NCI-H1436 treated with DMSO at 0.1 percent for 48 hours (cell line): ENCODE measurements at regions not wholly inside any gene's neighbourhood (a gene's known extent, or its start where the extent isn't known, plus 50 kb on each side); places are given as distances from the start of the nearest gene placed in this dataset.
"Not testable (repeated sequence)": the region's sequence is repeated elsewhere in the genome, so short reads cannot be mapped to it uniquely, and the experiment has no call there.

Source experiments
- DNase-seq: peaks from one replicate; lab custom pipeline; 2025; lab: John Stamatoyannopoulos, UW

- no peak for DNase-seq
These were observed 404.5 kb upstream of the ADAMTS5 start for GRCh38 chr21:27371115-27371974.

DNA sequence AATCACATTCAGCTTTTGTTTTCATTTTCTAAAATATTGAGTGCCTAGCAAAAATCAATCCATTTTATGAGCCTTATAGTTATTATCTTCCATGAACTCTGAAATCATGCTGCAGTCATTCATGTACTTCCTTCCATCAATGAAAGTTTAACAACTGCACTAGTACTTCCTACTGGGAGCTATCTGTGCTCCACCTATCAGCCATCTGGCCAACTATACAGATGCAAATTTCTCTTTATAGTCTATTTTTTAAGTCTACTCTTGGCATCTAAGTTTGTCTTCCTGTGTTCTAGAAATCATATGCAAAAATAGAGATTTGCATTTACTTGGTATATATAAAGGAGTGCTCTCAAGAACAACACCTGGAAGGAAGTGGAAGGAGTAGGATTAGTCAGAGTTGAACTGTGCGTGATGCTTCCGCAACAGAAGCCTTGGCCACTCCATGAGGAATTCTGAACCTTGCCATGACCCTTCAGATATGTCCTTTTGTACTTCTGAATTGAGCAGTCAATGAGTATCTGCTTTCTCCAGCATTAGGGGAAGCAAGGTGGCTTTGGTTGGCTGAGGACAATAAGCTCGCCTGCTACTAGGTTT lies 403.2 kb upstream of the ADAMTS5 start:
- DNase-seq, result no peak

DNA sequence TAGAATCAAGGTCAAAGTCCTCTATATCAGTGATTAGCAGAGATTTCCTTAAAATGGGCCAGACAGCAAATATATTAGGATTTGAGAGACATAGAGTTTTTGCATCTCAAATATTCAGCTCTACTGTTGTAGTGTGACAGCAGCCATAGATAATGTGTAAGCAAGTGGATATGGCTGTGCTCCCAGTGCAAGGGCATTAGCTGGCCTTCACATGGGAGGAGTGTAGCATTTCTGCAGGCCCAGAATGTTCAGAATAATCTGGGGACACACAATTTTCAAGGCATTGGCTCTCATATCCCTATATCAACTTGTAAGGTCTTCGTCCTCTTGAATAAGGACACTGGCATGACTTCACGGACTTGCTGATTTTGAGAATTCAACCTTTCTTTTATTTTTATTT lies 402.3 kb upstream of the ADAMTS5 start:
- DNase-seq, result no peak

GRCh38 chr21:27366646-27367235 lies 399.9 kb upstream of the ADAMTS5 start:
- no peak for DNase-seq

DNA sequence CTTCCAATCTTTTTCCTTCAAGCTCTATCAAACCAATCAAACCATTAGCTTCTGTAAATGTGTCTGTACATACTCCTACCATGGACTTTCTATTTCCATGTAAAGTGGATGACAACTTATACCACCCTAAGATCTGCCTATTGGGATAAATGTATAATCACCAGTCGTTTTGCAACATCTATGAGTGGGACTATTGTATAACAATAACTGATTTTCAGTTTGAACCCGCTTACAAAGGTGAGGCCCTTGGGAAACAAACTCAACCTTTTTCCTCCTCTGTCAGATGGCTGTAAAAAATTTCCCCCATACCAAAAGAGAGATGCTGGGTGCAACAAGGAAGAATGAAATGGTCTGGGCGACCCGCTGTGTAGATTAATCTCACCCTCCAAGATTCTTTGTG lies 399.1 kb upstream of the ADAMTS5 start:
- no peak for DNase-seq

GRCh38 chr21:27365394-27365793 lies 398.5 kb upstream of the ADAMTS5 start:
- DNase-seq, result no peak

GRCh38 chr21:27363719-27364477 lies 397.0 kb upstream of the ADAMTS5 start:
- DNase-seq, result no peak

DNA sequence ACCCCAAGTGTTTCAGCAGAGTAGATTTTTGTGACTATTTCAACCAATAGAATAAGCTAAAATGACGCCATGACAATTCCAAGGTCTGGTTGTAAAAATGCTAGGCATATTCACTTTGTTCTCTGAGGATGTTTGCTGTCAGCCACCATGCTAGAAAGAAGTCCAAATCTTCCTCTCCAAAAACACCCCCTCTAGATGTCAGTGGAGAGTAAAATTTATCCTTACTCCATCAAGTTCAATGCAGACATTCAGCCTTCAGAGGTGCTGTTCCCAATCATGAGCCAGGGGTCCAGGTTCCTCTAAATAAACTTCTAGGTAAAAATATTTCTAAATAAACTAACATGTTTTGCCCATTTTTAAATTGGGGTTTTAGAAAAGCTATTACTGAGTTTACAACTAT lies 395.4 kb upstream of the ADAMTS5 start:
- no peak for DNase-seq

GRCh38 chr21:27359141-27359540 lies 392.3 kb upstream of the ADAMTS5 start:
- DNase-seq, result no peak

GRCh38 chr21:27352885-27353284 lies 386.0 kb upstream of the ADAMTS5 start:
- DNase-seq, result no peak

DNA sequence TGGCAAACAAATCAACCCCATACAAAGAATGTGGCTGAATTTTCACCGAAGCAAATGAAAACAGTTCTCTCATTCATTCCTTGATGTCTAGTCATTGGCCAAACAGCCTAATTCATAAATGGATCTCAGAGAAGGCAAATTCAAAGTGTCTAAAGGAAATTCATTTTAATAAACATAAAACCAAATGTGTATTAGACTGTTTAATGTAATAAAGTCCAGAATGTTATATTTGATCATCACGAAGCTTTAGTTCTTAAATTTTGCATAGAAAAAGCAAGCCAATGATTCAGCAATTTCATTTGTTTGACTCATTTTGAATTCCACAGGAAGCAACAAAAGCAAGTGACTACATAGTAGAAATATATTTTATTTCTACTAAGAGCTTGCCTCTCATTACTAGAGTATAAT lies 379.2 kb upstream of the ADAMTS5 start:
- no peak for DNase-seq

DNA sequence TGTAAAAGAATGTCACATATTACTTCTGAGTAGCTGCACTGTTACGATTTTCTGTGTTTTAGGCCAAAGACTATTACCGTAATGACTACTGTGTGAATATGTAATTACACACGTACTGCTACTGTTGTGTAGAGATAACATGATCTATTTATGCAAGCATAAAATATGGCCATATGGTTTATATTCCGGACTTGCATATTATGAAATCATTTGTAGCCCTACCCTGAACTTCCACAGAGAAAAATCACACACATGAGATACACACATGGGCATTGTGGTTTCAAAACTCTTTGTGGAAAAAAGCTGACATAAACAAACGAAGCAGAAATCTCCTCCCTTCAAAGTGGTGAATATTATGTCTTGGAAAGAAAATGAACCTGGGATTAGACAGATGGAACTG lies 373.0 kb upstream of the ADAMTS5 start:
- no peak for DNase-seq

DNA sequence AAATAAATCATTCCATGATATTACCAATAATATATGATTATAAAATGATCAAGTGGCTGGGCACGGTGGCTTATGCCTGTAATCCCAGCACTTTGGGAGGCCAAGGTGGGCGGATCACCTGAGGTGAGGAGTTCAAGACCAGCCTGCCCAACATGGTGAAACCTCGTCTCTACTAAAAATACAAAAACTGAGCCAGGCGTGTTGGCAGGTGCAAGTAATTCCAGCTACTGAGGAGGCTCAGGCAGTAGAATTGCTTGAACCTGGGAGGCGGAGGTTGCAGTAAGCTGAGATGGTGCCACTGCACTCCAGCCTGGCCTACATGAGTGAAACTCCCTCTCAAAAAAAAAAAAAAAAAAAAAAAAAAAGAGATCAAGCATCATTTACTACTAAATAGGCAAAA lies 371.1 kb upstream of the ADAMTS5 start:
- not testable (repeated sequence) for DNase-seq

GRCh38 chr21:27333096-27333495 lies 366.2 kb upstream of the ADAMTS5 start:
- DNase-seq, result no peak

GRCh38 chr21:27329255-27329851 lies 362.5 kb upstream of the ADAMTS5 start:
- no peak for DNase-seq

- DNase-seq, result no peak
These were observed 359.4 kb upstream of the ADAMTS5 start for GRCh38 chr21:27326301-27326700.

DNA sequence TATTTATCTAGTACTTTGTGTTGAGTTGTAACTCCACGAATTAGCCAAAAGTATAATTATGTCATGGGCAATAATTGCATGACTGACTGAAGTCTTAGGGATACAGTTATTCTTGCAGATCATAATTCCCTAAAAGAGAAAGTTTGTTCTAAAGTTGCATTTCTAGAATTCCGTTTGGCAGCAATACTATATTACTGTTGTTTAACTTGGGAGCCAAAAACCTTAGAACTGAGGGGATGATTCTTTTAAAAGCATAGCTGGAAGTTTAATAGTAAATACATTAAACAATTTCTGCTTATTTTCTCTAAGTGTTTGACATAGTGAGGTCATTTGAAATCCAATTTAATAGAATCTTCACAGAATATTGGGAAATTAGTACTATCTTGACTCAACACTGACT lies 356.4 kb upstream of the ADAMTS5 start:
- DNase-seq, result no peak

DNA sequence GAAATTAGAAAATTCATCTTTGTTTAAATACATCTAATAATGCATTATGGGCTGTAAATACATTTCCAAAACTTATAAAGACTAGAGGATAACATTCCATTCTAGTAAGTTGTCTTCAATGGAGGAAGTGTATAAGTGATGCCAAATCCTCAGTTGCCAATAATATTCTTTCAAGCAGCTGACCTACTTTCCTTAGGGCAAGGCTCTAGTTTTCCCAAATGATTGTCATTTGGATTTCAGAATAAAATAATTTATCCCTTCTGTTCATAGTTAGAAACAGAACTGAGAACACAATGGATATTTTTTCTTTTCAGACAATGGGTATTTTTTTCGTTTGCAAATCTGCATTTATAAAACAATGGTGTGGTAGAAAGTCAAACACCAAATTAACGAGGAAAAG lies 354.9 kb upstream of the ADAMTS5 start:
- DNase-seq, result no peak

GRCh38 chr21:27320868-27321267 lies 354.0 kb upstream of the ADAMTS5 start:
- no peak for DNase-seq

DNA sequence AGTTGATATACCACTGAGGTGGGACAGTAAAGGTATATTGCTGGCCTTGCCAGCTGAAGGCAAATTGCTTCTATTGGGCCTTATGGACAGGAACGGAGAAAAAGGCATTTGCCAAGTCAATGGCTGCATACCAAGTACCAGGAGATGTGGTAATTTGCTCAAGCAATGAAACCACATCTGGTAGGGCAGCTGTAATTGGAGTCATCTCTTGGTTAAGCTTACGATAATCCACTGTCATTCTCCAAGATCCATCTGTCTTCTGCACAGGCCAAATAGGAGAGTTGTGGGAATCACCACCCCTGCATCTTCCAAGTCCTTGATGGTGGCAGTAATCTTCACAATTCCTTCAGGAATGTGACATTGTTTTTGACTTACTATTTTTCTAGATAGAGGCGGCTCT lies 350.7 kb upstream of the ADAMTS5 start:
- not testable (repeated sequence) for DNase-seq

DNA sequence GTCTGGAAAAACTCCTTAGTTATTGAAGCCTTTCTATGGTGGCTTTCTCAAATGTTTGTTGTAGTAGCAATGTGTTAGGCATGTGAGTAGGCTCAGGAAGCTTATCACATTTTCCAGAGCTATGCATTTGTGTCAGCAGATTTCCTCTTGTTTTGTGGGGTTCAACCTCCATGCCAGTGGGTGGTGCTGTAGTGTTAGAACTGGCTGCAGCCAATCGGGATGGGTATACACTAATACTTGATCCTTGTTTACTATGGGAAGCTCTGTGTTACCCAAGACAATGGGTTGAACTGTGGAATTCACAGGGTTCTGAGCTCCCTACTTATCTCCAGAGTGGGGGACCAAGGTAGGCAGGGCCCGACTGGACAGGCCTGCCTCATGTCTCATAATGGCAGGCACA lies 348.5 kb upstream of the ADAMTS5 start:
- no peak for DNase-seq

- DNase-seq, result no peak
These were observed 347.2 kb upstream of the ADAMTS5 start for GRCh38 chr21:27314131-27314530.
